ENCODE measurements at regions not wholly inside any gene's neighbourhood (a gene's known extent, or its start where the extent isn't known, plus 50 kb on each side); places are given as distances from the start of the nearest gene placed in this dataset.
A peak's percentile ranks its signal among the peaks of the same experiment; 100 is the strongest.
"Not testable (repeated sequence)": the region's sequence is repeated elsewhere in the genome, so short reads cannot be mapped to it uniquely, and the experiment has no call there.

GRCh38 chrX:65331371-65331770, 203.2 kb downstream of the LAS1L start:
- no peaks in the 10 kb centered on the region for H3K9me3 ChIP-seq
- DNase-seq: no peak
- H3K27me3 ChIP-seq: no peaks in the 10 kb centered on the region
- H3K4me3 ChIP-seq: no peak overlapping the region
- no peaks in the 10 kb centered on the region for H3K36me3 ChIP-seq

GRCh38 chrX:65300104-65300809, 234.3 kb downstream of the LAS1L start:
- no peaks in the 10 kb centered on the region for H3K27me3 ChIP-seq
- H3K4me3 ChIP-seq: no peak overlapping the region
- no peaks in the 10 kb centered on the region for H3K36me3 ChIP-seq
- no peak for DNase-seq
- H3K9me3 ChIP-seq: no peaks in the 10 kb centered on the region

GRCh38 chrX:65282905-65283304, 251.7 kb downstream of the LAS1L start:
- not testable (repeated sequence) for H3K36me3 ChIP-seq, H3K9me3 ChIP-seq, H3K27me3 ChIP-seq, H3K4me3 ChIP-seq, DNase-seq

GRCh38 chrX:65273152-65273551, 261.4 kb downstream of the LAS1L start:
- no peak for DNase-seq
- H3K9me3 ChIP-seq: no peaks in the 10 kb centered on the region
- H3K4me3 ChIP-seq: no peak overlapping the region
- H3K27me3 ChIP-seq: no peaks in the 10 kb centered on the region
- H3K36me3 ChIP-seq: no peaks in the 10 kb centered on the region

- Histone ChIP-seq H3K9me3 (no peaks in the 10 kb centered on the region), H3K4me3 (no peak overlapping the region), H3K36me3 (no peaks in the 10 kb centered on the region), H3K27me3 (no peaks in the 10 kb centered on the region)
- DNase-seq: no peak
Measured at GRCh38 chrX:65266482-65266881, 268.1 kb downstream of the LAS1L start.

- Histone ChIP-seq H3K27me3 (no peaks in the 10 kb centered on the region), H3K9me3 (no peaks in the 10 kb centered on the region), H3K4me3 (no peak overlapping the region), H3K36me3 (no peaks in the 10 kb centered on the region)
- DNase-seq: no peak
Measured at GRCh38 chrX:65253817-65254216, 277.6 kb upstream of the ZC4H2 start.

DNA sequence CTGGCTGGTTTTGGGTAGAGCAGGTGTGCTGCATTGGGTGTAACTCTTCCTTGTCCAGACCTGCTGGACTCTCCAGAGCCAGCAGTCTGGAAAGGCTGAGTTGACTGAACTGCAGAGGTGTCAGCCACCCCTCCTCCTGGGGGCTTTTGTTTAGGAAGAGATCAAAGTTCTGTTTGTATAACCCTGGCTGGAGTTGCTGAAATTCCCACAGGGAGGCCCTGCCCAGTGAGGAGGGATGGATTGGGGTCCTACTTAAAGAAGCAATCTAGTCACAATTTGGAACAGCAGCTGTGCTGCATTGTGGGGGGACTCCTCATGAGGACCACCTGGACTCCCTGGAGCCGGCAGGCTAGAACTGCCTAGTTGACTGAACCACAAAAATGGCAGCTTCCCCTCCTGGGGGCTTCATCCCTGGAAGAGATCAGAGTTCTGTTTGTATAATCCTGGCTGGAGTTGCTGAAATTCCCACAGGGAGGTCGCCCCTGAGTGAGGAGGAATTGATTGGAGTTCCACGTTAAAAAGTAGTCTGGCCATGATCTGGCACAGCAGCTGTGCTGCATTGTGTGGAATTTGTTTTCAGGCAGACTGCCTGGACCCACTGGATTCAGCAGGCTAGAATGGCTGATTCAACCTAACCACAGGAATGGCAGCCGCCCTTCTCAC, 264.9 kb upstream of the ZC4H2 start:
- DNase-seq: peak; percentile 5
- H3K36me3 ChIP-seq: no peaks in the 10 kb centered on the region
- no peaks in the 10 kb centered on the region for H3K9me3 ChIP-seq
- no peaks in the 10 kb centered on the region for H3K27me3 ChIP-seq
- H3K4me3 ChIP-seq: no peak overlapping the region

- Histone ChIP-seq H3K36me3 (no peaks in the 10 kb centered on the region), H3K9me3 (no peaks in the 10 kb centered on the region), H3K27me3 (no peaks in the 10 kb centered on the region), H3K4me3 (no peak overlapping the region)
- DNase-seq: no peak
Measured at GRCh38 chrX:65203545-65203944, 227.3 kb upstream of the ZC4H2 start.

DNA sequence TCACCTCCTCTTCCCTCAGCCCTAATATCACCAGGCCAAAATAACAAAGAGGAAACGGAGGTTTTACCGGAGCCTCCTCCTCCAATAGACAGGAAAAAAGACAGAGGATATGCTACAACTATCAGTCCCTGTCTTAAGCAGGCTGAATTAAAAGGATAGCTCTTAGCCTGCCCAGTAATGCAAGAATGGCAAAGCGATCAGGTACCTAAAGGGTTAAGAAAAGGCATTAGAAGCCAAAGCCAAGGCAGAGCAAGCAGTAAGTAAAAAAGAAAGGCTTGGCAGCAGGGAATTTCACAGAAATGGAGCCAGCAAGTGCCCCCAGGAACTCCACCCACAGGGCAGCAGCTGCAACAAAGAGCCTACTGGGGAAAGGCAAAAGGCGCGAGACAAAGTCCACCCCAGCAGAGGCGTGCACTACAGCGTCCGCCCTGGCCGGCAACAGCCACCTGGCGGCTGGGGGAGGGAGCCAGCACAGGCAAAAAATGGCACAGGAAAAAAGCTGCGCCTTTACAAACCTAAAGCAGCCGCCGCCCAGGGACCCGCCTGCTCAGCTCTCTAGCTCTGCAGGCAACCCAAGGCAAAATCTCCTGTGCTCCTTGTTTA, 220.6 kb upstream of the ZC4H2 start:
- no peaks in the 10 kb centered on the region for H3K36me3 ChIP-seq
- H3K27me3 ChIP-seq: no peaks in the 10 kb centered on the region
- no peaks in the 10 kb centered on the region for H3K9me3 ChIP-seq
- no peak overlapping the region for H3K4me3 ChIP-seq
- DNase-seq: peak; percentile 1

DNA sequence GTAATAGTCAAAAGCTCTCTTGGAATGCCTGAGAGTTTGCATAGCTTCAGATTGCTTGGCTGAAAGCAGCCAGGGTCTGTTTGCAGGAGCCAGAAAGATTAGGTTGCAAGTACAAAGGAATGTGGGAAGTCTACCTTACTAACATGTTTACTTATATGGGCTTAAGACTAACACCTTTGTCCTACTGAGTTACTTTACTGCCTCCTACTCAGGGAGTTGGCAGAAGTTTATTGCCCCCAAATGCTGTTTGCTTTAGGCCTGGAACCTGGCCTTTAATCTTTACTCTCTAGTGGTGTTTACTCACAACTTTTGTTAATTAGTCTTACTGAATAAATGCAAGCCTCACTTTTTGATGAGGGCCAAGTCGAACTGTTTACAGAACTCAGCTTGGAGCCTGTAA, 219.4 kb upstream of the ZC4H2 start:
- no peaks in the 10 kb centered on the region for H3K27me3 ChIP-seq
- H3K4me3 ChIP-seq: no peak overlapping the region
- no peak for DNase-seq
- H3K36me3 ChIP-seq: no peaks in the 10 kb centered on the region
- no peaks in the 10 kb centered on the region for H3K9me3 ChIP-seq

GRCh38 chrX:65194547-65194946, 218.3 kb upstream of the ZC4H2 start:
- Histone ChIP-seq H3K9me3 (no peaks in the 10 kb centered on the region), H3K4me3 (no peak overlapping the region), H3K36me3 (no peaks in the 10 kb centered on the region), H3K27me3 (no peaks in the 10 kb centered on the region)
- DNase-seq: no peak

- not testable (repeated sequence) for DNase-seq, H3K36me3 ChIP-seq, H3K27me3 ChIP-seq, H3K9me3 ChIP-seq, H3K4me3 ChIP-seq
Measured at GRCh38 chrX:65163325-65163724, 187.1 kb upstream of the ZC4H2 start.

GRCh38 chrX:65148232-65148631, 172.0 kb upstream of the ZC4H2 start:
- DNase-seq: no peak
- Histone ChIP-seq H3K27me3 (no peaks in the 10 kb centered on the region), H3K4me3 (no peak overlapping the region), H3K9me3 (no peaks in the 10 kb centered on the region), H3K36me3 (no peaks in the 10 kb centered on the region)

DNA sequence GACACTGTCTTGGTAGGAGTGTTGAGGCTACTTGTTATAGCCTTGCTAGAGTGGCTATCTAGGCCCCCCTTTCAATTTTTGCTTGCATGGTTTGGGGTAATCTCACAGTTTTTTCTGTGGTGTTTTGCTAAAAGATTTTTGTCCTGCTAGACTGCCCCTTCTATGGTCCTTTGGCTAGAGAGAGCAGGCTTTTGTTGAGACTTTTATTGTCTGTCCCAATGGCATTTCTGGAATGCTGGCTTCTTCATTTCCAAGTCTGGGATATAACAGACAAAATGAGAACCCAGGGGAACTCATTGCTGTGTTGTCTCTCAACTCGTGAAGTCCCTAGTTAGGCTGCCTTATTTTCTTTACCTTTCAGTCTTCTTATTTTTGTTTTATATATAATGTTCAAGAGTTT, 160.2 kb upstream of the ZC4H2 start:
- no peaks in the 10 kb centered on the region for H3K27me3 ChIP-seq
- DNase-seq: no peak
- H3K9me3 ChIP-seq: no peaks in the 10 kb centered on the region
- H3K36me3 ChIP-seq: no peaks in the 10 kb centered on the region
- H3K4me3 ChIP-seq: no peak overlapping the region

GRCh38 chrX:65127842-65128241, 151.6 kb upstream of the ZC4H2 start:
- no peaks in the 10 kb centered on the region for H3K27me3 ChIP-seq
- H3K36me3 ChIP-seq: no peaks in the 10 kb centered on the region
- no peak for DNase-seq
- H3K9me3 ChIP-seq: no peaks in the 10 kb centered on the region
- H3K4me3 ChIP-seq: no peak overlapping the region

- Histone ChIP-seq H3K27me3 (no peaks in the 10 kb centered on the region), H3K9me3 (no peaks in the 10 kb centered on the region), H3K36me3 (no peaks in the 10 kb centered on the region), H3K4me3 (no peak overlapping the region)
- DNase-seq: no peak
Measured at GRCh38 chrX:65098851-65099250, 122.6 kb upstream of the ZC4H2 start.

GRCh38 chrX:65093658-65094057, 117.4 kb upstream of the ZC4H2 start:
- H3K9me3 ChIP-seq: no peaks in the 10 kb centered on the region
- no peaks in the 10 kb centered on the region for H3K27me3 ChIP-seq
- no peak for DNase-seq
- no peak overlapping the region for H3K4me3 ChIP-seq
- no peaks in the 10 kb centered on the region for H3K36me3 ChIP-seq

GRCh38 chrX:65073233-65073632, 97.0 kb upstream of the ZC4H2 start:
- no peak for DNase-seq
- H3K9me3 ChIP-seq: no peaks in the 10 kb centered on the region
- no peak overlapping the region for H3K4me3 ChIP-seq
- no peaks in the 10 kb centered on the region for H3K27me3 ChIP-seq
- no peaks in the 10 kb centered on the region for H3K36me3 ChIP-seq

Measured in MG63 (cell line).